ENCODE measurements at regions not wholly inside any gene's neighbourhood (a gene's known extent, or its start where the extent isn't known, plus 50 kb on each side); places are given as distances from the start of the nearest gene placed in this dataset.

DNA sequence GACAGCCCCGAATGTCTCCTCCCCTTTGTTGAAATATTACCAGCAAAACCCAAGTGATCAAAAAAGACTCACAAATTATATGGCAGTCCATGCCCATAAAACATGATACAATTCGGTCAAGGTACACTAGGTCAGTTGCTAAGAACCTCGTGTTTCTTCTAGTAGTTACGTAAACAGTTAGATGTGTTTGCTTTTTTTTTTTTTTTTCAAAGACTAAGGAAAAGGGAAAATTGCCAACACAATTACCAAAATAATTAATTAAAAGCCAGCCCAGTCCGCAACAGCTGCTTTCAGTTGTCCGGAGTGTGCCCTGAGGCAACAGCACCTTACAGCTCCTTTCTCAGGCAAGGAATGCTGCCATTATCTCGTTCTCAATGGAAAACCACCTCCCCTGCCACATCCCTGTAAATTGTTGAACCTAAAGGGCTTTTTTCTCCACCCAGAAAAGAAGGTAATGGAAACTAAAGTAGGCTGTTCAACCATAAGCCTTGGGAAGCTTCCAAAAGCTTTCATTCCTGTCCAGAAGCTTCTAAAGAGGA, 129.2 kb upstream of the TSC22D2 start:
- Histone ChIP-seq H3K9me1 (ENCODE audit: control insufficient read depth, extremely low read depth, insufficient read depth, low read length) (no peaks in the 10 kb centered on the region), H3K36me3 (ENCODE audit: control insufficient read depth in 2 of 2, extremely low read depth in 1 of 2, insufficient read depth in 2 of 2, low read length in 2 of 2) (no peaks in the 10 kb centered on the region), H2AFZ (ENCODE audit: control insufficient read depth, low read length) (no peak overlapping the region), H4K20me1 (ENCODE audit: control insufficient read depth, extremely low read depth, insufficient read depth, low read length) (no peaks in the 10 kb centered on the region), H3K79me2 (ENCODE audit: control insufficient read depth, insufficient read depth, low read length) (no peaks in the 10 kb centered on the region), H3K4me2 (ENCODE audit: control insufficient read depth, extremely low read depth, insufficient read depth, low read depth, low read length) (no peak overlapping the region), H3K27ac (ENCODE audit: control insufficient read depth, insufficient read depth, low read length) (no peak overlapping the region), H3K4me1 (ENCODE audit: control insufficient read depth, extremely low read depth, insufficient read depth, low read length) (no peaks in the 10 kb centered on the region), H3K9ac (ENCODE audit: control insufficient read depth, extremely low read depth, insufficient read depth, low read length) (no peak overlapping the region), H3K27me3 (ENCODE audit: control insufficient read depth, extremely low read depth, insufficient read depth, low read length) (no peaks in the 10 kb centered on the region), H3K9me3 (ENCODE audit: control insufficient read depth, low read depth, low read length) (no peaks in the 10 kb centered on the region), H3K4me3 (ENCODE audit: control insufficient read depth in 2 of 3, extremely low read depth in 1 of 3, insufficient read depth in 2 of 3, low read depth in 1 of 3, low read length in 3 of 3) (no peak overlapping the region)
- dilution Hi-C loops (cut with MboI; ENCODE audit: extremely low pct_ligation_motif_present, low sequenced_read_pairs), result no loop called here
- no peak for FAIRE-seq
- no peak for DNase-seq (ENCODE audit: low read depth, low spot score)
- TF ChIP-seq CTCF (optimal IDR thresholded peaks at IDR 0.05 in 1 of 3, IDR thresholded peaks at IDR 0.05 in 1 of 3, conservative IDR thresholded peaks at IDR 0.05 in 1 of 3; ENCODE audit: extremely low read depth in 1 of 3, insufficient read depth in 2 of 3, low read length in 3 of 3) (no peak), EZH2 (IDR thresholded peaks at IDR 0.05; ENCODE audit: low read length) (no peak)

- Histone ChIP-seq H3K4me2 (ENCODE audit: control insufficient read depth, extremely low read depth, insufficient read depth, low read depth, low read length) (no peak overlapping the region), H3K36me3 (ENCODE audit: control insufficient read depth in 2 of 2, extremely low read depth in 1 of 2, insufficient read depth in 2 of 2, low read length in 2 of 2) (no peaks in the 10 kb centered on the region), H4K20me1 (ENCODE audit: control insufficient read depth, extremely low read depth, insufficient read depth, low read length) (no peaks in the 10 kb centered on the region), H3K27ac (ENCODE audit: control insufficient read depth, insufficient read depth, low read length) (no peak overlapping the region), H3K4me1 (ENCODE audit: control insufficient read depth, extremely low read depth, insufficient read depth, low read length) (no peaks in the 10 kb centered on the region), H3K9ac (ENCODE audit: control insufficient read depth, extremely low read depth, insufficient read depth, low read length) (no peak overlapping the region), H3K9me3 (ENCODE audit: control insufficient read depth, low read depth, low read length) (no peaks in the 10 kb centered on the region), H3K4me3 (ENCODE audit: control insufficient read depth in 2 of 3, extremely low read depth in 1 of 3, insufficient read depth in 2 of 3, low read depth in 1 of 3, low read length in 3 of 3) (no peak overlapping the region), H3K79me2 (ENCODE audit: control insufficient read depth, insufficient read depth, low read length) (no peaks in the 10 kb centered on the region), H3K9me1 (ENCODE audit: control insufficient read depth, extremely low read depth, insufficient read depth, low read length) (no peaks in the 10 kb centered on the region), H3K27me3 (ENCODE audit: control insufficient read depth, extremely low read depth, insufficient read depth, low read length) (no peaks in the 10 kb centered on the region), H2AFZ (ENCODE audit: control insufficient read depth, low read length) (no peak overlapping the region)
- TF ChIP-seq CTCF (optimal IDR thresholded peaks at IDR 0.05 in 1 of 3, IDR thresholded peaks at IDR 0.05 in 1 of 3, conservative IDR thresholded peaks at IDR 0.05 in 1 of 3; ENCODE audit: extremely low read depth in 1 of 3, insufficient read depth in 2 of 3, low read length in 3 of 3) (no peak), EZH2 (IDR thresholded peaks at IDR 0.05; ENCODE audit: low read length) (no peak)
- FAIRE-seq (no peak), DNase-seq (ENCODE audit: low read depth, low spot score) (no peak)
- dilution Hi-C loops (cut with MboI; ENCODE audit: extremely low pct_ligation_motif_present, low sequenced_read_pairs), result no loop called here
Measured at GRCh38 chr3:150278195-150278594, 129.9 kb upstream of the TSC22D2 start.
